Keratinocyte (primary cell): ENCODE measurements at regions not wholly inside any gene's neighbourhood (a gene's known extent, or its start where the extent isn't known, plus 50 kb on each side); places are given as distances from the start of the nearest gene placed in this dataset.

ENCODE experiments used
- EZH2 ChIP-seq: IDR thresholded peaks from one replicate; pipeline ENCODE4 v1.6.1; 2012; ENCODE audit warnings: inconsistent platforms, mild to moderate bottlenecking, low read length, moderate library complexity
- TF ChIP-seq, protein P1 (sequence below), 3 experiments: IDR thresholded peaks in 1 of 3; conservative IDR thresholded peaks in 1 of 3; optimal IDR thresholded peaks in 1 of 3; 2 replicates in 2 of 3; 3 replicates in 1 of 3; pipeline versions ENCODE3 to v1.5.1; 2011; ENCODE audit warnings: low read length in 3 of 3, mild to moderate bottlenecking in 3 of 3, moderate library complexity in 2 of 3, control low read depth in 1 of 3, inconsistent platforms in 1 of 3; ENCODE audit not compliant: insufficient read depth in 2 of 3; ENCODE audit errors: extremely low read depth in 1 of 3

DNA sequence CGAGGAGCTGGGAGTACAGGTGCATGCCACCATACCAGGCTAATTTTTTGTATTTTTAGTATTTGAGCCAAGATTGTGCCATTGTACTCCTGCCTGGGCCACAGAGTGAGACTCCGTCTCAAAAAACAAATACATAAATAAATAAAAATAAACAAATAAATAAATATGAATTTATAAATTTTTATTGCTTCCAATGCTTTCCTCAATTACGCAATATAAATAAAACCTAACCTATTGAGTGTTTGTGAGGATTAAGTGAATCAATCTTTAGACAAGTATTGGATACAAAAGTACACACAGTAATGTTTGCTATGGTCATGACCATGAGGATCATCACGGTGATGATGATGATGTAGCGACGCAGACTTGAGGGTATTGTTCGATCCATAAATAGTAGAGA, 257.4 kb downstream of the ASXL3 start:
- TF ChIP-seq, protein P1, sequence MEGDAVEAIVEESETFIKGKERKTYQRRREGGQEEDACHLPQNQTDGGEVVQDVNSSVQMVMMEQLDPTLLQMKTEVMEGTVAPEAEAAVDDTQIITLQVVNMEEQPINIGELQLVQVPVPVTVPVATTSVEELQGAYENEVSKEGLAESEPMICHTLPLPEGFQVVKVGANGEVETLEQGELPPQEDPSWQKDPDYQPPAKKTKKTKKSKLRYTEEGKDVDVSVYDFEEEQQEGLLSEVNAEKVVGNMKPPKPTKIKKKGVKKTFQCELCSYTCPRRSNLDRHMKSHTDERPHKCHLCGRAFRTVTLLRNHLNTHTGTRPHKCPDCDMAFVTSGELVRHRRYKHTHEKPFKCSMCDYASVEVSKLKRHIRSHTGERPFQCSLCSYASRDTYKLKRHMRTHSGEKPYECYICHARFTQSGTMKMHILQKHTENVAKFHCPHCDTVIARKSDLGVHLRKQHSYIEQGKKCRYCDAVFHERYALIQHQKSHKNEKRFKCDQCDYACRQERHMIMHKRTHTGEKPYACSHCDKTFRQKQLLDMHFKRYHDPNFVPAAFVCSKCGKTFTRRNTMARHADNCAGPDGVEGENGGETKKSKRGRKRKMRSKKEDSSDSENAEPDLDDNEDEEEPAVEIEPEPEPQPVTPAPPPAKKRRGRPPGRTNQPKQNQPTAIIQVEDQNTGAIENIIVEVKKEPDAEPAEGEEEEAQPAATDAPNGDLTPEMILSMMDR (optimal IDR thresholded peaks at IDR 0.05 in 1 of 3, IDR thresholded peaks at IDR 0.05 in 1 of 3, conservative IDR thresholded peaks at IDR 0.05 in 1 of 3; ENCODE audit: extremely low read depth in 1 of 3, insufficient read depth in 2 of 3, low read length in 3 of 3): no peak
- no peak for TF ChIP-seq EZH2
